ENCODE measurements at regions not wholly inside any gene's neighbourhood (a gene's known extent, or its start where the extent isn't known, plus 50 kb on each side); places are given as distances from the start of the nearest gene placed in this dataset.

DNA sequence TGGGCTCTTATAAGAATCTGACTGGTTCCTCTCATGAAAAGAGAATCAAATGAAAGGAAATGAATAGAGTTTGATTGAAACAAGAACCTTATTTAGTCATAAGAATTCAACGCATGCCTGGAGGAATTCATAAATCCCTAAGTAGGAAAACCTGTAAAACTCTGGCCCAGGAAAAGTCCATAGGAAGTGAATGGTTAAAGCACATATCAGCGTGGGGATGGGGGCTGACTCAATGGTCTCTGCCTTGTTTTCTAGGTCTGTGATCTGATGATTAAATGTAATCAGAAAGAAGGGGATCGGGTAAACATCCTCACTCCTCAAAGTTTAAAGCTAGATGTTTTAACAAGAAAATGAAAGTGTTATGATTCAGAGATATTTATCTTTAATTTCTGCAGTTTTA is 759.4 kb upstream of the C9orf72 start:
- no peak overlapping the region for H3K27ac ChIP-seq
- TF ChIP-seq ZFX (IDR thresholded peaks at IDR 0.05): no peak
- TF ChIP-seq, protein P1, sequence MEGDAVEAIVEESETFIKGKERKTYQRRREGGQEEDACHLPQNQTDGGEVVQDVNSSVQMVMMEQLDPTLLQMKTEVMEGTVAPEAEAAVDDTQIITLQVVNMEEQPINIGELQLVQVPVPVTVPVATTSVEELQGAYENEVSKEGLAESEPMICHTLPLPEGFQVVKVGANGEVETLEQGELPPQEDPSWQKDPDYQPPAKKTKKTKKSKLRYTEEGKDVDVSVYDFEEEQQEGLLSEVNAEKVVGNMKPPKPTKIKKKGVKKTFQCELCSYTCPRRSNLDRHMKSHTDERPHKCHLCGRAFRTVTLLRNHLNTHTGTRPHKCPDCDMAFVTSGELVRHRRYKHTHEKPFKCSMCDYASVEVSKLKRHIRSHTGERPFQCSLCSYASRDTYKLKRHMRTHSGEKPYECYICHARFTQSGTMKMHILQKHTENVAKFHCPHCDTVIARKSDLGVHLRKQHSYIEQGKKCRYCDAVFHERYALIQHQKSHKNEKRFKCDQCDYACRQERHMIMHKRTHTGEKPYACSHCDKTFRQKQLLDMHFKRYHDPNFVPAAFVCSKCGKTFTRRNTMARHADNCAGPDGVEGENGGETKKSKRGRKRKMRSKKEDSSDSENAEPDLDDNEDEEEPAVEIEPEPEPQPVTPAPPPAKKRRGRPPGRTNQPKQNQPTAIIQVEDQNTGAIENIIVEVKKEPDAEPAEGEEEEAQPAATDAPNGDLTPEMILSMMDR (conservative IDR thresholded peaks at IDR 0.05): no peak

DNA sequence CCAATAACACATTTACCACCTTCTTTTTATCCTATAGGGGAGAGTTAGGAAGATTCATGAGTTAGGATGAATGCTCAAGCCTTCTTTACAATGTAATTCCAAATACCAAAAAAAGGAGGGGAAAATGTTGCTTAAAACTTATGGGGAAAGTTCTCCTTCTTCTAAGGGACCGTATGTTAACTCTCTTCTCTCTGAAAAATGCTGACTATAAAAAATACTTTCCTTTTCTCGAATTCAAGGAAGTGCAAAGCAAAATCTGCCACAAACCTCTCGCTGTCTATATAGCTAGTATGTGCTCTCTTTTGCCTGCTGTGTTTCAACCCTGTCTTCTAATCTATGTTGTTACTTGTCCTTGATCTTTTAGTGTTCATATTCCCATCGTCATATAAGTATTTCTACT is 768.6 kb upstream of the C9orf72 start:
- no peak for TF ChIP-seq ZFX (IDR thresholded peaks at IDR 0.05)
- TF ChIP-seq, protein P1 (conservative IDR thresholded peaks at IDR 0.05): no peak
- no peak overlapping the region for H3K27ac ChIP-seq

DNA sequence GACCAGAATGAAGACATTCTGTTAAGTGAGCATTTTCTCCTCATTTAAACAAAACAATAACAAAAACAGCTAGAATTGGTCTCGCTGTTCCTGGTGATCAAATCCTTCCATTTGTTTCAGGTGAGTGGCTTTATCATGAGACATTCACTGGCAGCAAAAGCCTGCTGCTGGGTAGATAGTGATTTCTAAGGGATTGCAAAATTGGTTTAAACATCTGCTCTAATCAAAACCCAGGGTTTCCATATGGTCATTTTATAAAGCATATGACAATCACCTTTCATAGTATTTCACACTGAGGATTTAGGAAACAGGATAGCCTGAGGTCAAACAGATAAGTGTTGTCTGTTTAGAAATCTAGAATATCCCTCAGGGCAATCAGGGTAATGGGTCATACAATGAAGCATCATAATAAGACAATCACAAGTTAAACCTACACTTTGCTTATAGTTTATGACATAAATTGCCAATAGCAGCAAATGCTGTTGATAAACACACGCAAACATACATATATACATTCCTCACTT is 769.6 kb upstream of the C9orf72 start:
- no peak overlapping the region for H3K27ac ChIP-seq
- no peak for TF ChIP-seq ZFX (IDR thresholded peaks at IDR 0.05)
- TF ChIP-seq, protein P1 (conservative IDR thresholded peaks at IDR 0.05): no peak

DNA sequence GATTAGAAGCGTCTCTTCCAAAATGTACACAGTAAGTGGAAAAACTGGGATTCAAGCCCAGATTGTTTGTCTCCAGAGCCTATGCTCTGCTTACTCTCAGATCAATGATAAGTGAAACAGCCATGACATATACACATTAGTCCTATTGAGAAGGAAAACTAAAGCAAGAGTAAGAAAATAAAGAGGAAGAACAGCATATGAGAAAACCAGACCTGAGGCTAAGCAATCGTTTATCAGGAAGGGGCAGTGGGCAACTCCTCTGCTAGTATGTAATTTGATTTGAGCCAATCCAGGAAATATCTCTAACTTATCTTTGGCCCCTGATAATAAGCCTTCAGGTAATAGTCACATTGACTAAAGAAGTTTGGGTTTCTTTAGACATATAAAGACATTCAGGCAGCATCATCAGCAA is 789.9 kb upstream of the C9orf72 start:
- TF ChIP-seq, protein P1 (conservative IDR thresholded peaks at IDR 0.05): no peak
- TF ChIP-seq ZFX (IDR thresholded peaks at IDR 0.05): no peak
- no peak overlapping the region for H3K27ac ChIP-seq

DNA sequence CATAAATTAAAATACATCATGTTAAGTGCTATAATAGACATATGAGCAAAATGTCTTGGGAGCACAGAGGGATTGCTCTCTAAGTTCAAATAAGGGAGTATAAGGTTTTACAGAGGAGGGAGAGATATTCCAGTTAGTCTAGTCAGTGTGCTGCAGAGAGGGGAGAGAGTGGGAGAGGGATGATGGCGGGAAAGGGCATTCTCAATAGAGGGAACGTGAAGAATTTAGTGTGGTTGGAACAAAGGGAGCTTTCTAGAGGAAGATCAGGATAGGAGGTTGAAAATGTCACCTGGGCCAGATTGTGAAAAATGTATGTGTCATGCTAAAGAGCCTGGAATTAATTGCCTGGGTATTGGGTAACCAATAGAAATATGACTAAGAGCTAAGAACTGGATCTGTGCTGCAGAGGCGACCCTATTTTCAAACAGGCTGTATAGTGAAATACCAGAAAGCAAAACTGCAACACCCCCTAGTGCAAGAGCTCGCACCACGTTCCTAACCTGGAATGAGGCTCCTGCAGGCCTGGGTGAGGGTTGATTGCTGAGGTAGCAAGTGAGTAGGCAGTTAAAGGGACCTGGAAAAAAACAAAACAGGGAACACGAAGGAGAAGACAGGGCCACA is 791.8 kb upstream of the C9orf72 start:
- TF ChIP-seq, protein P1 (conservative IDR thresholded peaks at IDR 0.05): no peak
- TF ChIP-seq ZFX (IDR thresholded peaks at IDR 0.05): no peak
- H3K27ac ChIP-seq: no peak overlapping the region

DNA sequence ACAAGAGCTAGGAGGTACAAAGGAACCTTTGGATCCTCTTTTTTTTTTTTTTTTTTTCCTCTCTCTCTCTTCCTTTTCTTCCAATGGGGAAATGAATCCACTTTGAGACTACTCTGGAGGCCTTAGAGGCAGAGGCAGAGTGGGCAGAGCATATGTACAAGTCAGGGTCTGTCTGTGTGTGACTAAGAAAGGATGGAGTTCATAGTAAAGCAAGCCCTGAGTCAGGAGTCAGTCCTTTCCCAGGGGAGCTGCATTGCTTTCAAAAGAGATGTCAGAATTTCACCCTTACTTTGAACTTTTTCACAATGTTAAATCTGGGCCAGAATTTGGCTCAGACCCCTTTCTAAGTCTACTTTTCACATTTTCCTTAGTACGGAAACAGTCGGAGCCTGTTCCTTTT is 792.4 kb upstream of the C9orf72 start:
- TF ChIP-seq ZFX (IDR thresholded peaks at IDR 0.05): no peak
- TF ChIP-seq, protein P1 (conservative IDR thresholded peaks at IDR 0.05): no peak
- no peak overlapping the region for H3K27ac ChIP-seq

DNA sequence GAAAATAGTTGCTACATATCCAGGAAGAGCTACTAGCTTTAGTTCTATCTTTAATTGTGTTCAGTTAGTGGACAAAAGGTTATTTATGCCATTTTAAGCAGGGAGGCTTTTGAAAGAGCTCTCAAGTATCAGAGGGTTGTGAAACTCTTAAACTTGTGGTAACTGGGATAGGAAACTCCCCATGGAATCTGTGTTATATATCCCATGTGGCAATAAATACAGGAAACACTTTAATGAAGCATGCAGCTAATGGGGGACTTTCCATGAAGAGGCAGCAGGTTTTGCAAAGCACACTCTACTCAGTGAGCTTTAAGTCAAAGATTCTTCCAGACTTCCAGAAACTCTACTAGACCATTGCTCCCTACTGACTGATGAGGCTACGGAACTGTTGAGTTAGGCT is 805.0 kb upstream of the C9orf72 start:
- H3K27ac ChIP-seq: no peak overlapping the region
- TF ChIP-seq, protein P1 (conservative IDR thresholded peaks at IDR 0.05): no peak
- TF ChIP-seq ZFX (IDR thresholded peaks at IDR 0.05): no peak

Data from C4-2B (cell line).